AG09319 (cell line): ENCODE measurements at regions not wholly inside any gene's neighbourhood (a gene's known extent, or its start where the extent isn't known, plus 50 kb on each side); places are given as distances from the start of the nearest gene placed in this dataset.

Experiments used
- DNase-seq: peaks from one replicate; pipeline ENCODE4 v3.0.0-alpha.2; 2010; ENCODE audit warnings: low read depth; ENCODE audit errors: extremely low read depth
- CTCF ChIP-seq: IDR thresholded peaks from 2 replicates; pipeline ENCODE4 v1.5.1; 2011; ENCODE audit warnings: low read depth, mild to moderate bottlenecking, inconsistent platforms, low read length, moderate library complexity

- no peak for DNase-seq
- TF ChIP-seq CTCF: no peak
Measured at GRCh38 chr13:106140476-106140875, 395.0 kb downstream of the EFNB2 start.

DNA sequence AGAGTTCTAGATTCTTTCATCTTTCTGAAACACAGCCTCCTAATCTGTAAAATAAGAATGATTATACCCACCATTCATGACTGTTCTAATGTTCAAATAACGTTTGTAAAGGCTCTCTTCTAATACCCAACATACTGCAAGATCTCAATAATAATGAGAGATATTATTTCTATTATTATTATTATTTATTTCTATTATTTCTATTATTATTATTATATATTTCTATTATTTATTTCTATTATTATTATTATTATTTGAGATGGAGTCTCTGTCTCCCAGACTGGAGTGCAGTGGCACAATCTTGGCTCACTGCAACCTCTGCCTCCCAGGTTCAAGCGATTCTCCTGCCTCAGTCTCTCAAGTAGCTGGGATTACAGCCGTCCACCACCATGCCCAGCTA lies 395.5 kb downstream of the EFNB2 start:
- no peak for DNase-seq
- TF ChIP-seq CTCF: no peak

DNA sequence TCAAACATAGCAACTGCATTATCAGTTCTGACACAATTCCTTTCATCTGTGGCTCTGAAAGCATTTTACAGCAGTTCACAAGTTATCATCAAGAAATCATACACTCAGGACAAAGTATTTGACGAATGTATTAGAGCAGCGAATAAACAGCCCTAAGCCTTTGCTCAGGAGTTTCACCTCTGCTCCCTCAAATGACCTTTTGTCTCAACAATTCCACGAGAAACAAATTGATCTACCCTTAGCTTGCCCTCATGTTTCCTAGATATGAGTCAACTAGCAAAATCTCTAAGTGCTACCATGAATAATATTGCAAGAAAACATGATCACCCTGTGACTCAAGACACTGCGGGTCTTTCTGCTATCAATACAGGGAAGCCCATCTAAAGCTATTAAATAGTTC lies 396.1 kb downstream of the EFNB2 start:
- no peak for TF ChIP-seq CTCF
- DNase-seq: no peak

DNA sequence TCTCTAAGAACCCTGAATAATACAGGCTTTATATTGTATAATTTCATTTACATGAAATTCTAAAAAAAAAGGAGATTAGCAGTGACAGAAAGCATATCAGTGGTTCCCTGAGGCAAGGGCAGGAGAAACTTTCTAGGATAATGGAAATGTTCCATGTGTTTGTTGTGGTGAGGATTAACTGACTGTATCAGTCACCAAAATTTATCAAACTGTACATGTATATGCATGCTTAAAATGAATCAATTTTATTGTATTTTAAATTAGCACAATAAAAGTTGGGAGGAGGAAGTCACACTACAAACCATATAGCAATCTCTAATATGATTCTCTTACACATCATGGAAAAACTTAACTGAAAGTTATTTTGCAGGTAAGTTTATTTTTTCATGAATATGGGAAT lies 396.8 kb downstream of the EFNB2 start:
- DNase-seq: no peak
- no peak for TF ChIP-seq CTCF

- no peak for DNase-seq
- no peak for TF ChIP-seq CTCF
Measured at GRCh38 chr13:106133025-106133424, 402.4 kb downstream of the EFNB2 start.

GRCh38 chr13:106132216-106132615 lies 403.2 kb downstream of the EFNB2 start:
- DNase-seq: no peak

GRCh38 chr13:106129993-106130392 lies 405.5 kb downstream of the EFNB2 start:
- no peak for DNase-seq
- no peak for TF ChIP-seq CTCF

More at GRCh38 chr13:106132216-106132615, 403.2 kb downstream of the EFNB2 start:
- TF ChIP-seq CTCF: no peak
